ENCODE measurements at regions not wholly inside any gene's neighbourhood (a gene's known extent, or its start where the extent isn't known, plus 50 kb on each side); places are given as distances from the start of the nearest gene placed in this dataset.

DNA sequence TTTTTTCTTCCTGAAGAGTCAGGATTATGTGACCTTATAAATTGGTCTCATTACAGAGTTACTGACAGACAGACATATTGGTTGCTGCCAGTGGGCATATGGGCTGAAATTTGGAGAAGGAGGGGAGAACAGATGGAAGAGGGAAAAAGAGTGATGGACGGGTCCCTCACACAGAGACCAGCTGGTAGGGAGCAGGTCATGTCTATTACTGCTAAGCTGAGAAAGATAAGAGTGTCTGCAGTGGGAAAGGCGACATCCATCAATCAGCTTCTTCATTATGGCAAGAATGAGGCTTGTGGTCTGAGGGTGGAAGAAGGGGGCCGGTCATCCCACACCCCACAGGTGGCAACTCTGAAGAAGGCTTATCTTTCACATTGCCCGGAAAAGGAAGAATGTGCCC lies 353.8 kb upstream of the RSPO3 start:
- Histone ChIP-seq H2AFZ (ENCODE audit: low read length) (no peak overlapping the region), H3K4me1 (ENCODE audit: insufficient read depth, low read length) (no peaks in the 10 kb centered on the region), H4K91ac (ENCODE audit: insufficient read length, low read depth, low read length) (no peak overlapping the region), H2AK5ac (ENCODE audit: insufficient read length, low read length) (no peak overlapping the region), H2BK15ac (ENCODE audit: low read depth, low read length) (no peak overlapping the region), H3K27ac (ENCODE audit: insufficient read length, low read depth, low read length) (no peak overlapping the region), H2BK120ac (ENCODE audit: low read depth, low read length, poor library complexity, severe bottlenecking) (no peak overlapping the region), H4K20me1 (ENCODE audit: control insufficient read depth, insufficient read depth, insufficient read length) (no peaks in the 10 kb centered on the region), H3K9ac (ENCODE audit: extremely low read depth, insufficient read length, low read length) (no peak overlapping the region), H4K8ac (replicated peaks; ENCODE audit: insufficient read length, low read depth, low read length) (no peak overlapping the region), H3K27me3 (ENCODE audit: insufficient read depth, low read length) (no peaks in the 10 kb centered on the region), H3K18ac (ENCODE audit: insufficient read length, low read depth, low read length) (no peak overlapping the region), H3K9me3 (ENCODE audit: control insufficient read depth, low read depth, low read length) (no peaks in the 10 kb centered on the region), H3K79me1 (ENCODE audit: insufficient read depth, low read depth, low read length, poor library complexity, severe bottlenecking) (no peaks in the 10 kb centered on the region), H3K14ac (ENCODE audit: insufficient read depth, low read length) (no peak overlapping the region), H3K4me2 (ENCODE audit: insufficient read depth, insufficient read length, low read length) (no peak overlapping the region), H2BK20ac (ENCODE audit: low read depth, low read length, poor library complexity, severe bottlenecking) (no peak overlapping the region), H3K79me2 (ENCODE audit: insufficient read depth, low read length) (no peaks in the 10 kb centered on the region), H4K5ac (ENCODE audit: insufficient read length, low read depth, low read length) (no peak overlapping the region), H3K23ac (ENCODE audit: insufficient read length, low read depth, low read length) (no peak overlapping the region), H3K23me2 (ENCODE audit: insufficient read length, low read depth, low read length, poor library complexity, severe bottlenecking) (no peaks in the 10 kb centered on the region), H3K56ac (ENCODE audit: insufficient read length, low read depth, low read length) (no peak overlapping the region), H2BK5ac (ENCODE audit: insufficient read length, low read length) (no peak overlapping the region), H2BK12ac (ENCODE audit: insufficient read length, low read depth, low read length) (no peak overlapping the region), H3T11ph (ENCODE audit: low read length) (no peak overlapping the region), H3K4ac (ENCODE audit: low read depth, low read length) (no peak overlapping the region)
- H3K4me3 Mint-ChIP-seq: no peak overlapping the region
- H3K27me3 Mint-ChIP-seq (ENCODE audit: low read depth): no peaks in the 10 kb centered on the region; the same call in 1 of the 2 replicates
- no peak for DNase-seq
- H3K36me3 Mint-ChIP-seq (ENCODE audit: insufficient read depth in 1 of 3, low read depth in 3 of 3): no peaks in the 10 kb centered on the region
- WGBS (ENCODE audit: extremely low coverage, insufficient read length, low lambda C conversion rate): no CpG with 5 or more reads among the region's 4 CpGs
- H3K9me3 Mint-ChIP-seq: no peaks in the 10 kb centered on the region
- TF ChIP-seq, protein P1, sequence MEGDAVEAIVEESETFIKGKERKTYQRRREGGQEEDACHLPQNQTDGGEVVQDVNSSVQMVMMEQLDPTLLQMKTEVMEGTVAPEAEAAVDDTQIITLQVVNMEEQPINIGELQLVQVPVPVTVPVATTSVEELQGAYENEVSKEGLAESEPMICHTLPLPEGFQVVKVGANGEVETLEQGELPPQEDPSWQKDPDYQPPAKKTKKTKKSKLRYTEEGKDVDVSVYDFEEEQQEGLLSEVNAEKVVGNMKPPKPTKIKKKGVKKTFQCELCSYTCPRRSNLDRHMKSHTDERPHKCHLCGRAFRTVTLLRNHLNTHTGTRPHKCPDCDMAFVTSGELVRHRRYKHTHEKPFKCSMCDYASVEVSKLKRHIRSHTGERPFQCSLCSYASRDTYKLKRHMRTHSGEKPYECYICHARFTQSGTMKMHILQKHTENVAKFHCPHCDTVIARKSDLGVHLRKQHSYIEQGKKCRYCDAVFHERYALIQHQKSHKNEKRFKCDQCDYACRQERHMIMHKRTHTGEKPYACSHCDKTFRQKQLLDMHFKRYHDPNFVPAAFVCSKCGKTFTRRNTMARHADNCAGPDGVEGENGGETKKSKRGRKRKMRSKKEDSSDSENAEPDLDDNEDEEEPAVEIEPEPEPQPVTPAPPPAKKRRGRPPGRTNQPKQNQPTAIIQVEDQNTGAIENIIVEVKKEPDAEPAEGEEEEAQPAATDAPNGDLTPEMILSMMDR (conservative IDR thresholded peaks at IDR 0.05): no peak
- H3K4me1 Mint-ChIP-seq: peaks cover 5% of the 10 kb centered on the region in 2 experiments; a peak in 2 of 4 replicates
- no peak overlapping the region for H3K27ac Mint-ChIP-seq

Measured in H9 (cell line).